Right renal cortex interstitium (tissue), 3 donors: ENCODE measurements at regions not wholly inside any gene's neighbourhood (a gene's known extent, or its start where the extent isn't known, plus 50 kb on each side); places are given as distances from the start of the nearest gene placed in this dataset.
"Not testable (repeated sequence)": the region's sequence is repeated elsewhere in the genome, so short reads cannot be mapped to it uniquely, and the experiment has no call there.

Experiments
- DNase-seq, 3 donors: peaks; one replicate each; pipeline ENCODE4 v3.0.0-alpha.2; 2013; ENCODE audit warnings: low read depth in 3 of 3, low spot score in 2 of 3

GRCh38 chr3:145450018-145450682 lies 710.8 kb downstream of the PLOD2 start:
- no peak for DNase-seq

GRCh38 chr3:145457825-145458552 lies 703.0 kb downstream of the PLOD2 start:
- DNase-seq: no peak

GRCh38 chr3:145459681-145460080 lies 701.3 kb downstream of the PLOD2 start:
- DNase-seq: not testable (repeated sequence)

- no peak for DNase-seq
Observed at GRCh38 chr3:145471976-145472375, 689.0 kb downstream of the PLOD2 start.

- DNase-seq: not testable (repeated sequence)
Observed at GRCh38 chr3:145482735-145483134, 678.2 kb downstream of the PLOD2 start.

GRCh38 chr3:145483992-145484391 lies 677.0 kb downstream of the PLOD2 start:
- DNase-seq: no peak

GRCh38 chr3:145489011-145489410 lies 672.0 kb downstream of the PLOD2 start:
- no peak for DNase-seq

- DNase-seq: no peak
Observed at GRCh38 chr3:145490088-145491048, 670.6 kb downstream of the PLOD2 start.

- DNase-seq: no peak
Observed at GRCh38 chr3:145492456-145492855, 668.5 kb downstream of the PLOD2 start.

GRCh38 chr3:145517416-145517815 lies 643.6 kb downstream of the PLOD2 start:
- DNase-seq: not testable (repeated sequence)

GRCh38 chr3:145518639-145519038 lies 642.3 kb downstream of the PLOD2 start:
- DNase-seq: no peak

GRCh38 chr3:145519398-145520047 lies 641.5 kb downstream of the PLOD2 start:
- DNase-seq: no peak

GRCh38 chr3:145522179-145522578 lies 638.8 kb downstream of the PLOD2 start:
- no peak for DNase-seq

- DNase-seq: no peak
Observed at GRCh38 chr3:145522893-145523651, 637.9 kb downstream of the PLOD2 start.

GRCh38 chr3:145531548-145531947 lies 629.4 kb downstream of the PLOD2 start:
- DNase-seq: no peak

GRCh38 chr3:145533696-145534095 lies 627.3 kb downstream of the PLOD2 start:
- no peak for DNase-seq

- no peak for DNase-seq
Observed at GRCh38 chr3:145536461-145536860, 624.5 kb downstream of the PLOD2 start.

- no peak for DNase-seq
Observed at GRCh38 chr3:145550522-145550921, 610.5 kb downstream of the PLOD2 start.

GRCh38 chr3:145557405-145557804 lies 603.6 kb downstream of the PLOD2 start:
- peak in 1 of 3 donors; percentile 18 for DNase-seq

- no peak for DNase-seq
Observed at GRCh38 chr3:145578471-145578870, 582.5 kb downstream of the PLOD2 start.
